GM12892 (cell line): ENCODE measurements at regions not wholly inside any gene's neighbourhood (a gene's known extent, or its start where the extent isn't known, plus 50 kb on each side); places are given as distances from the start of the nearest gene placed in this dataset.

Source experiments
- POLR2A ChIP-seq: IDR thresholded peaks from 2 replicates; pipeline ENCODE4 v1.6.1; 2011; ENCODE audit warnings: low read depth, low read length, control low read depth
- POLR2AphosphoS5 ChIP-seq: IDR thresholded peaks from 2 replicates; pipeline ENCODE4 v1.6.1; 2011; ENCODE audit warnings: low read depth, low read length, control low read depth
- TAF1 ChIP-seq: IDR thresholded peaks from 2 replicates; pipeline ENCODE4 v1.6.1; 2011; ENCODE audit warnings: low read depth, mild to moderate bottlenecking, control low read depth, low read length, borderline replicate concordance

DNA sequence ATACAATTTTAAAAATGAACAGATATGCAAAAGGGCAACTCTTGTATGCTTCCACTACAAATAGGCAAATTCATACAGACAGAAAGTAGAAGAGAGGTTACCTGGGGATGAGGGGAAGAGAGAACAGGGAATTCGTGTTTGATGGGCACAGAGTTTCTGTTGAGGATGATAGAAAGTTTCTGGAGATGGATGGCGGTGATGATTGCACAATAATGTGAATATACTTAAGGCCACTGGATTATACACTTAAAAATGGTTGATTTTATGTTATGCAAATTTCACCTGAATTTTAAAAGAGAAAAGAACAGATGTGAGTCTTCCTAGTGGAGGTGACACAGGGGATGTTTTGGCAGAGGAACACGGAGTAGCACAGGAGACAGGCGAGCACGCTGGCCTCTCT lies 89.3 kb downstream of the TEX36 start:
- TF ChIP-seq POLR2AphosphoS5, result no peak
- TF ChIP-seq TAF1, result no peak
- TF ChIP-seq POLR2A, result no peak
